GM23338 (cell line): ENCODE measurements at regions not wholly inside any gene's neighbourhood (a gene's known extent, or its start where the extent isn't known, plus 50 kb on each side); places are given as distances from the start of the nearest gene placed in this dataset.

ENCODE experiments used
- ATAC-seq: fragments of 200-7000 bp; cut with Tn5 transposase; 3 replicates; pipeline ENCODE4 v1.9.1; 2020
- DNase-seq: peaks from one replicate; pipeline ENCODE4 v3.0.0-alpha.2; 2015; ENCODE audit warnings: low spot score
- H2AFZ ChIP-seq: fragments of 200-600 bp; sonication (generic); 2 replicates; pipeline ENCODE4 v1.8.0; 2016; ENCODE audit warnings: antibody characterized with exemption, mild to moderate bottlenecking, moderate library complexity
- H3F3A ChIP-seq: fragments of 200-600 bp; sonication (generic); replicated peaks from 2 replicates; pipeline ENCODE4 v1.8.0; 2017; ENCODE audit warnings: antibody characterized with exemption, mixed run types, low read depth
- H3K27ac ChIP-seq: fragments of 200-600 bp; sonication (generic); 2 replicates; pipeline ENCODE4 v1.6.1; 2016; ENCODE audit warnings: low read depth
- H3K27me3 ChIP-seq: fragments of 200-600 bp; sonication (generic); 2 replicates; pipeline ENCODE4 v1.8.0; 2016; ENCODE audit warnings: mild to moderate bottlenecking, mixed run types, moderate library complexity; ENCODE audit not compliant: insufficient read depth
- H3K36me3 ChIP-seq: fragments of 200-600 bp; sonication (generic); 2 replicates; pipeline ENCODE4 v1.8.0; 2016; ENCODE audit warnings: mild to moderate bottlenecking; ENCODE audit not compliant: insufficient read depth
- H3K4me1 ChIP-seq: fragments of 200-600 bp; sonication (generic); 2 replicates; pipeline ENCODE4 v1.8.0; 2016; ENCODE audit warnings: mild to moderate bottlenecking, moderate library complexity; ENCODE audit not compliant: insufficient read depth
- H3K4me2 ChIP-seq: fragments of 200-600 bp; sonication (generic); 2 replicates; pipeline ENCODE4 v1.7.1; 2017; ENCODE audit warnings: mixed run types
- H3K4me3 ChIP-seq: fragments of 200-600 bp; sonication (generic); 2 replicates; pipeline ENCODE4 v1.6.1; 2016; ENCODE audit warnings: mixed run types
- H3K79me2 ChIP-seq: fragments of 200-600 bp; sonication (generic); replicated peaks from 2 replicates; pipeline ENCODE4 v1.8.0; 2017; ENCODE audit warnings: mild to moderate bottlenecking; ENCODE audit not compliant: insufficient read depth
- H3K9me2 ChIP-seq: fragments of 200-600 bp; sonication (generic); 2 replicates; pipeline ENCODE4 v1.8.0; 2017; ENCODE audit not compliant: insufficient read depth
- H4K20me1 ChIP-seq: fragments of 200-600 bp; sonication (generic); replicated peaks from 2 replicates; pipeline ENCODE4 v1.8.0; 2017; ENCODE audit warnings: mild to moderate bottlenecking; ENCODE audit not compliant: insufficient read depth
- H3K27ac Mint-ChIP-seq: 2 replicates; pipeline ENCODE4 v1.8.0; 2020; ENCODE audit warnings: inconsistent platforms, mild to moderate bottlenecking, moderate library complexity, mixed read lengths
- H3K27me3 Mint-ChIP-seq: 3 replicates; pipeline ENCODE4 v1.8.0; 2022; ENCODE audit warnings: low read depth, mild to moderate bottlenecking, moderate library complexity, mixed read lengths, inconsistent platforms; ENCODE audit not compliant: insufficient read depth, poor library complexity
- H3K36me3 Mint-ChIP-seq: 3 replicates; pipeline ENCODE4 v1.8.0; 2021; ENCODE audit warnings: low read depth, mild to moderate bottlenecking, inconsistent platforms, moderate library complexity, mixed read lengths
- H3K4me1 Mint-ChIP-seq: 3 replicates; pipeline ENCODE4 v1.8.0; 2020; ENCODE audit warnings: mild to moderate bottlenecking, inconsistent platforms, mixed read lengths
- H3K4me3 Mint-ChIP-seq: 3 replicates; pipeline ENCODE4 v1.8.0; 2021; ENCODE audit warnings: moderate library complexity, mild to moderate bottlenecking, inconsistent platforms, mixed read lengths
- H3K9me3 Mint-ChIP-seq: 3 replicates; pipeline ENCODE4 v1.8.0; 2020; ENCODE audit warnings: moderate library complexity, mild to moderate bottlenecking, inconsistent platforms, mixed read lengths
- CREB1 ChIP-seq: fragments of 250-450 bp; sonication (Bioruptor Pico); IDR thresholded peaks from 2 replicates; pipeline ENCODE4 v1.5.0; 2020; ENCODE audit warnings: low read depth, mild to moderate bottlenecking, moderate library complexity
- EZH2 ChIP-seq: fragments of 200-600 bp; sonication (generic); IDR thresholded peaks from one replicate; pipeline ENCODE4 v1.8.0; 2017; ENCODE audit warnings: antibody characterized with exemption, mild to moderate bottlenecking, low read depth; ENCODE audit not compliant: unreplicated experiment
- POLR2AphosphoS5 ChIP-seq: IDR thresholded peaks from 2 replicates; pipeline ENCODE4 v1.6.1; 2016; ENCODE audit warnings: antibody characterized with exemption, low read depth
- STAT1 ChIP-seq: IDR thresholded peaks from one replicate; pipeline ENCODE4 v1.6.1; 2016; ENCODE audit warnings: antibody characterized with exemption; ENCODE audit not compliant: unreplicated experiment
- ZNF462 ChIP-seq: fragments of 250-450 bp; sonication (Bioruptor Pico); IDR thresholded peaks from 2 replicates; pipeline ENCODE4 v1.5.0; 2020; ENCODE audit warnings: mild to moderate bottlenecking, moderate library complexity
- TF ChIP-seq, protein P1 (sequence below): IDR thresholded peaks from one replicate; pipeline ENCODE4 v1.6.1; 2018; ENCODE audit warnings: antibody characterized with exemption; ENCODE audit not compliant: unreplicated experiment
- TF ChIP-seq, protein P2 (sequence below): IDR thresholded peaks from 2 replicates; pipeline ENCODE4 v1.6.1; 2016; ENCODE audit warnings: antibody characterized with exemption

DNA sequence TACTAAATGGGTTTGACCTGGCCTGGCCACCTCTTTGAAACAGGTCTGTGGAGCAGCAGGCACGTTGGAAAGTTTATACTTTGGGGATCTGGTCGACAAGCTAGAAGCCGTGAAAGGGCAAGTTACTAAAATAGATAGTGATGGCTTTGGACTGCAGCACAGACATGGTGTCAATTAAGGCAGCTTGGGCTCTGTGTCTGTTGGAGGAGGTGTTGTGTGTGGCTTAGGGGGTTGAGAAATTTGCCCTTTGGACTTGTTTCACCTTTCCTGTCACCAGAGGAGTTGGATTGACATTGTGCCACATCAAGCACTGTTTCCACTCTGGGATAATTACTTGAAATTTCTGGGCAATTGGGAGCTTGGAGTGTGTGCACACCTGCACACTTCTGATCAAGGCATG is 251.8 kb upstream of the MKI67 start (continued):
- no peak for TF ChIP-seq ZNF462
- TF ChIP-seq STAT1: no peak
- no peak for TF ChIP-seq EZH2
- TF ChIP-seq CREB1 (CRISPR knock-in tag): no peak
- TF ChIP-seq, protein P1, sequence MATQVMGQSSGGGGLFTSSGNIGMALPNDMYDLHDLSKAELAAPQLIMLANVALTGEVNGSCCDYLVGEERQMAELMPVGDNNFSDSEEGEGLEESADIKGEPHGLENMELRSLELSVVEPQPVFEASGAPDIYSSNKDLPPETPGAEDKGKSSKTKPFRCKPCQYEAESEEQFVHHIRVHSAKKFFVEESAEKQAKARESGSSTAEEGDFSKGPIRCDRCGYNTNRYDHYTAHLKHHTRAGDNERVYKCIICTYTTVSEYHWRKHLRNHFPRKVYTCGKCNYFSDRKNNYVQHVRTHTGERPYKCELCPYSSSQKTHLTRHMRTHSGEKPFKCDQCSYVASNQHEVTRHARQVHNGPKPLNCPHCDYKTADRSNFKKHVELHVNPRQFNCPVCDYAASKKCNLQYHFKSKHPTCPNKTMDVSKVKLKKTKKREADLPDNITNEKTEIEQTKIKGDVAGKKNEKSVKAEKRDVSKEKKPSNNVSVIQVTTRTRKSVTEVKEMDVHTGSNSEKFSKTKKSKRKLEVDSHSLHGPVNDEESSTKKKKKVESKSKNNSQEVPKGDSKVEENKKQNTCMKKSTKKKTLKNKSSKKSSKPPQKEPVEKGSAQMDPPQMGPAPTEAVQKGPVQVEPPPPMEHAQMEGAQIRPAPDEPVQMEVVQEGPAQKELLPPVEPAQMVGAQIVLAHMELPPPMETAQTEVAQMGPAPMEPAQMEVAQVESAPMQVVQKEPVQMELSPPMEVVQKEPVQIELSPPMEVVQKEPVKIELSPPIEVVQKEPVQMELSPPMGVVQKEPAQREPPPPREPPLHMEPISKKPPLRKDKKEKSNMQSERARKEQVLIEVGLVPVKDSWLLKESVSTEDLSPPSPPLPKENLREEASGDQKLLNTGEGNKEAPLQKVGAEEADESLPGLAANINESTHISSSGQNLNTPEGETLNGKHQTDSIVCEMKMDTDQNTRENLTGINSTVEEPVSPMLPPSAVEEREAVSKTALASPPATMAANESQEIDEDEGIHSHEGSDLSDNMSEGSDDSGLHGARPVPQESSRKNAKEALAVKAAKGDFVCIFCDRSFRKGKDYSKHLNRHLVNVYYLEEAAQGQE: no peak

- H3K9me3 Mint-ChIP-seq: no peaks in the 10 kb centered on the region
- no peak overlapping the region for H2AFZ ChIP-seq
- no peaks in the 10 kb centered on the region for H3F3A ChIP-seq
- H3K9me2 ChIP-seq: no peaks in the 10 kb centered on the region
- no peaks in the 10 kb centered on the region for H3K36me3 Mint-ChIP-seq
- no peak overlapping the region for H3K4me3 ChIP-seq
- H3K4me1 Mint-ChIP-seq: 0 out of 3 replicates have a peak, but pooled peaks cover 4% of the 10 kb centered on the region
- H3K4me1 ChIP-seq: no peaks in the 10 kb centered on the region
- H4K20me1 ChIP-seq: no peaks in the 10 kb centered on the region
- DNase-seq: no peak
- no peaks in the 10 kb centered on the region for H3K27me3 ChIP-seq
- H3K27ac ChIP-seq: no peak overlapping the region
- no peaks in the 10 kb centered on the region for H3K79me2 ChIP-seq
- no peak overlapping the region for H3K4me3 Mint-ChIP-seq
- no peak overlapping the region for H3K4me2 ChIP-seq
- H3K36me3 ChIP-seq: no peaks in the 10 kb centered on the region
- H3K27ac Mint-ChIP-seq: no peak overlapping the region
- H3K27me3 Mint-ChIP-seq: peaks cover 7% of the 10 kb centered on the region
- no peak for ATAC-seq
- no peak for TF ChIP-seq EZH2
- TF ChIP-seq STAT1: no peak
- no peak for TF ChIP-seq CREB1 (CRISPR knock-in tag)
- TF ChIP-seq, protein P2, sequence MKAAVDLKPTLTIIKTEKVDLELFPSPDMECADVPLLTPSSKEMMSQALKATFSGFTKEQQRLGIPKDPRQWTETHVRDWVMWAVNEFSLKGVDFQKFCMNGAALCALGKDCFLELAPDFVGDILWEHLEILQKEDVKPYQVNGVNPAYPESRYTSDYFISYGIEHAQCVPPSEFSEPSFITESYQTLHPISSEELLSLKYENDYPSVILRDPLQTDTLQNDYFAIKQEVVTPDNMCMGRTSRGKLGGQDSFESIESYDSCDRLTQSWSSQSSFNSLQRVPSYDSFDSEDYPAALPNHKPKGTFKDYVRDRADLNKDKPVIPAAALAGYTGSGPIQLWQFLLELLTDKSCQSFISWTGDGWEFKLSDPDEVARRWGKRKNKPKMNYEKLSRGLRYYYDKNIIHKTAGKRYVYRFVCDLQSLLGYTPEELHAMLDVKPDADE: no peak
- TF ChIP-seq POLR2AphosphoS5: no peak
Observed at GRCh38 chr10:128380946-128381345, 254.7 kb upstream of the MKI67 start.
